IMR-90 (cell line): ENCODE measurements at regions not wholly inside any gene's neighbourhood (a gene's known extent, or its start where the extent isn't known, plus 50 kb on each side); places are given as distances from the start of the nearest gene placed in this dataset.

Experiments used
- ATAC-seq: fragments of 200-7000 bp; cut with Tn5 transposase; 2 replicates; pipeline ENCODE4 v1.9.1; 2020; ENCODE audit warnings: low read depth, mild to moderate bottlenecking, moderate library complexity
- BruUV-seq: library from RNA; stranded (reverse); fragments of 400-500 nt; replicated peaks from 2 replicates; lab custom pipeline; 2021; lab: Mats Ljungman, UMichigan
- CTCF ChIA-PET: fragments of 300-600 bp; formaldehyde crosslinking; extraction: SDS; loops from one replicate; lab custom pipeline; 2021; ENCODE audit warnings: antibody characterized with exemption; lab: Yijun Ruan, JAX
- POLR2A ChIA-PET: fragments of 300-600 bp; sonication (Branson Sonifier 250); formaldehyde crosslinking; loops from one replicate; lab custom pipeline; 2022; ENCODE audit warnings: antibody characterized with exemption; ENCODE audit not compliant: unreplicated experiment; lab: Charles Lee
- DNase-seq: peaks from one replicate; pipeline ENCODE4 v3.0.0; 2013
- H2AFZ ChIP-seq: replicated peaks from 2 replicates; pipeline ENCODE3; 2013; ENCODE audit warnings: low read length, mild to moderate bottlenecking; ENCODE audit not compliant: poor library complexity
- H2AK5ac ChIP-seq: 2 replicates; pipeline ENCODE4 v1.6.1; 2013; ENCODE audit warnings: low read depth, low read length, inconsistent platforms
- H2AK9ac ChIP-seq: replicated peaks from 2 replicates; pipeline ENCODE3; 2013; ENCODE audit warnings: mild to moderate bottlenecking, low read depth, low read length, moderate library complexity; ENCODE audit not compliant: poor library complexity
- H2BK120ac ChIP-seq: 2 replicates; pipeline ENCODE4 v1.6.1; 2013; ENCODE audit warnings: low read depth, low read length, inconsistent platforms
- H2BK15ac ChIP-seq: 3 replicates; pipeline ENCODE4 v1.6.1; 2013; ENCODE audit warnings: low read depth, low read length, inconsistent platforms
- H2BK20ac ChIP-seq: 2 replicates; pipeline ENCODE4 v1.6.1; 2013; ENCODE audit warnings: low read depth, mild to moderate bottlenecking, inconsistent platforms, low read length, moderate library complexity
- H2BK5ac ChIP-seq: 2 replicates; pipeline ENCODE4 v1.6.1; 2013; ENCODE audit warnings: mild to moderate bottlenecking, low read depth, low read length, inconsistent platforms; ENCODE audit not compliant: poor library complexity, severe bottlenecking
- H3K14ac ChIP-seq: replicated peaks from 2 replicates; pipeline ENCODE4 v1.6.1; 2013; ENCODE audit warnings: low read depth, low read length, inconsistent platforms
- H3K18ac ChIP-seq: 2 replicates; pipeline ENCODE4 v1.6.1; 2013; ENCODE audit warnings: low read depth, low read length, control low read depth
- H3K23ac ChIP-seq: 2 replicates; pipeline ENCODE4 v1.6.1; 2013; ENCODE audit warnings: low read depth, low read length, inconsistent platforms
- H3K27ac ChIP-seq: 2 replicates; pipeline ENCODE4 v1.5.1; 2013; ENCODE audit warnings: mild to moderate bottlenecking, control low read depth, low read length; ENCODE audit not compliant: insufficient read depth
- H3K27me3 ChIP-seq: 2 replicates; pipeline ENCODE4 v1.6.1; 2013; ENCODE audit warnings: low read length; ENCODE audit not compliant: control insufficient read depth, insufficient read depth
- H3K36me3 ChIP-seq: 2 replicates; pipeline ENCODE4 v1.6.1; 2013; ENCODE audit warnings: low read length, mixed read lengths; ENCODE audit not compliant: control insufficient read depth, insufficient read depth
- H3K4ac ChIP-seq: 2 replicates; pipeline ENCODE4 v1.6.1; 2013; ENCODE audit warnings: low read depth, low read length, inconsistent platforms
- H3K4me1 ChIP-seq: 2 replicates; pipeline ENCODE4 v1.6.1; 2013; ENCODE audit warnings: low read length, mixed read lengths; ENCODE audit not compliant: control insufficient read depth, insufficient read depth
- H3K4me2 ChIP-seq: 2 replicates; pipeline ENCODE4 v1.6.1; 2013; ENCODE audit warnings: low read depth, mild to moderate bottlenecking, control low read depth, low read length, moderate library complexity
- H3K4me3 ChIP-seq: 2 replicates; pipeline ENCODE4 v1.5.1; 2013; ENCODE audit warnings: low read depth, mild to moderate bottlenecking, control low read depth, low read length, moderate library complexity; ENCODE audit not compliant: insufficient read depth
- H3K56ac ChIP-seq: 2 replicates; pipeline ENCODE4 v1.6.1; 2013; ENCODE audit warnings: low read length, inconsistent platforms; ENCODE audit not compliant: insufficient read depth; ENCODE audit errors: extremely low read depth
- H3K79me1 ChIP-seq, 2 experiments: 2 replicates each; pipeline ENCODE4 v1.6.1; 2013; ENCODE audit warnings: low read length in 2 of 2, inconsistent platforms in 1 of 2, low read depth in 1 of 2
- H3K9ac ChIP-seq: 2 replicates; pipeline ENCODE4 v1.6.1; 2013; ENCODE audit warnings: low read depth, low read length, control low read depth
- H3K9me1 ChIP-seq: 2 replicates; pipeline ENCODE4 v1.6.1; 2013; ENCODE audit warnings: low read length, inconsistent platforms; ENCODE audit not compliant: insufficient read depth
- H3K9me3 ChIP-seq: 2 replicates; pipeline ENCODE4 v1.6.1; 2013; ENCODE audit warnings: low read length; ENCODE audit not compliant: control insufficient read depth, insufficient read depth
- H4K20me1 ChIP-seq: 2 replicates; pipeline ENCODE4 v1.6.1; 2013; ENCODE audit warnings: low read length, inconsistent platforms; ENCODE audit not compliant: insufficient read depth
- H4K5ac ChIP-seq: 2 replicates; pipeline ENCODE4 v1.6.1; 2013; ENCODE audit warnings: mild to moderate bottlenecking, low read depth, low read length, control low read depth
- H4K8ac ChIP-seq, 2 experiments: 2 replicates each; pipeline ENCODE4 v1.6.1; 2013; ENCODE audit warnings: low read depth in 2 of 2, low read length in 2 of 2, control low read depth in 1 of 2, inconsistent platforms in 1 of 2
- H4K91ac ChIP-seq: 2 replicates; pipeline ENCODE4 v1.6.1; 2013; ENCODE audit warnings: low read depth, low read length, inconsistent platforms; ENCODE audit not compliant: insufficient read depth
- BHLHE40 ChIP-seq: fragments of 150-350 bp; IDR thresholded peaks from 2 replicates; pipeline ENCODE4 v1.6.1; 2016; ENCODE audit warnings: mild to moderate bottlenecking, low read depth, low read length
- CEBPB ChIP-seq: IDR thresholded peaks from 2 replicates; pipeline ENCODE4 v1.6.1; 2012; ENCODE audit warnings: low read depth, low read length, improper control_type of control experiment
- MAFK ChIP-seq: IDR thresholded peaks from 2 replicates; pipeline ENCODE4 v1.6.1; 2012; ENCODE audit warnings: low read depth, low read length, improper control_type of control experiment
- MAZ ChIP-seq: IDR thresholded peaks from 2 replicates; pipeline ENCODE4 v1.6.1; 2012; ENCODE audit warnings: low read depth, mild to moderate bottlenecking, low read length, improper control_type of control experiment, moderate library complexity, borderline replicate concordance
- MXI1 ChIP-seq: IDR thresholded peaks from 2 replicates; pipeline ENCODE4 v1.6.1; 2012; ENCODE audit warnings: low read depth, mild to moderate bottlenecking, low read length, moderate library complexity, borderline replicate concordance
- NFE2L2 ChIP-seq: fragments of 150-350 bp; IDR thresholded peaks from 2 replicates; pipeline ENCODE4 v1.6.1; 2016; ENCODE audit warnings: low read depth, mild to moderate bottlenecking, low read length
- POLR2A ChIP-seq: IDR thresholded peaks from 2 replicates; pipeline ENCODE4 v1.6.1; 2012; ENCODE audit warnings: mild to moderate bottlenecking, low read depth, low read length
- RAD21 ChIP-seq: IDR thresholded peaks from 2 replicates; pipeline ENCODE4 v1.6.1; 2012; ENCODE audit warnings: low read length, improper control_type of control experiment
- RCOR1 ChIP-seq: IDR thresholded peaks from 2 replicates; pipeline ENCODE4 v1.6.1; 2012; ENCODE audit warnings: mild to moderate bottlenecking, low read length, improper control_type of control experiment; ENCODE audit not compliant: insufficient replicate concordance
- RFX5 ChIP-seq: IDR thresholded peaks from 2 replicates; pipeline ENCODE4 v1.8.0; 2012; ENCODE audit warnings: low read depth, mild to moderate bottlenecking, low read length, moderate library complexity
- SMC3 ChIP-seq: fragments of 150-350 bp; IDR thresholded peaks from 2 replicates; pipeline ENCODE4 v1.6.1; 2016; ENCODE audit warnings: low read depth, mild to moderate bottlenecking, antibody characterized with exemption, low read length, moderate library complexity
- WGBS, 2 experiments: methylation state at CpG; one replicate each; pipeline versions ENCODE4 v1.1.5 to v1.1.7; 2013; ENCODE audit warnings: missing lambda C conversion rate in 2 of 2; ENCODE audit not compliant: insufficient read length in 1 of 2; ENCODE audit errors: extremely low coverage in 2 of 2; 5-methylcytosine and 5-hydroxymethylcytosine counted together
- dilution Hi-C: fragments of 300-500 bp; cut with HindIII; formaldehyde crosslinking; loops from one replicate; pipeline ENCODE4 v1.14.3; 2018; ENCODE audit warnings: low sequenced_read_pairs; ENCODE audit not compliant: unreplicated experiment
- in situ Hi-C: fragments of 300-500 bp; cut with MboI; formaldehyde crosslinking; loops from 3 replicates; pipeline ENCODE4 v1.14.3; 2019; ENCODE audit warnings: low sequenced_read_pairs, inconsistent platforms, mixed read lengths
- intact Hi-C: fragments of 100-400 bp; cut with micrococcal nuclease; formaldehyde crosslinking; loops from 2 replicates; pipeline ENCODE4 v1.10.0; 2022
- TF ChIP-seq, protein P1 (sequence below): fragments of 150-350 bp; IDR thresholded peaks from 2 replicates; pipeline ENCODE4 v1.6.1; 2016; ENCODE audit warnings: low read depth, mild to moderate bottlenecking, low read length, moderate library complexity, borderline replicate concordance
- TF ChIP-seq, protein P2 (sequence below): conservative IDR thresholded peaks from 2 replicates; pipeline ENCODE4 v1.5.1; 2012; ENCODE audit warnings: mild to moderate bottlenecking, low read depth, low read length, improper control_type of control experiment

DNA sequence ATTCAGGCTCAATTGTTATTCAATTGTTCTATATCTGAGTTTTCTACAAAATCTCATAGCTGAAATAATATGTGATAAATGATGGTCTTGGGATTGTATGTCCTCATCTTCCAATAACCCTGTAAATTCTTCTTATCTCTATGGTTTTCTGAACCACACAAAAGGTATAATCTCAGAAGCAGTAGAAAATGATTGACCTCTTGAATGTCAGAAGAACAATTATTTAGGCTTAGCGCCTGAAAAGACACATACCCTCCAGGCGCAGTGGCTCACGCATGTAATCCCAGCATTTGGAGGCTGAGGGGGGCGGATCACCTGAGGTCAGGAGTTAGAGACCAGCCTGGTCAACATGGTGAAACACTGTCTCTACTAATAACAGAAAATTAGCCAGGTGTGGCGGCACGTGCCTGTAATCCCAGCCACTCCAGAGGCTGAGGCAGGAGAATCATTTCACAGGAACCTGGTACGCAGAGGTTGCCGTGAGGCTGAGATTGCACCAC lies 288.0 kb upstream of the TBC1D5 start:
- no peak overlapping the region for H2BK15ac ChIP-seq
- POLR2A ChIA-PET, result no interaction called here
- H2AK9ac ChIP-seq, result no peak overlapping the region
- no peaks in the 10 kb centered on the region for H3K9me1 ChIP-seq
- H4K8ac ChIP-seq, result no peak overlapping the region
- H3K27me3 ChIP-seq, result no peaks in the 10 kb centered on the region
- CTCF ChIA-PET, result interaction anchor here (0.6 kb wide), 1 partner anchor 29 kb away, joined by 3 read pairs; no protein-coding TSS in a partner anchor
- H3K27ac ChIP-seq, result no peak overlapping the region
- no peak overlapping the region for H2BK5ac ChIP-seq
- no peaks in the 10 kb centered on the region for H4K20me1 ChIP-seq
- H3K18ac ChIP-seq, result no peak overlapping the region
- H3K4ac ChIP-seq, result no peak overlapping the region
- no peak for ATAC-seq
- 100% methylated on average over 1 of the region's 8 CpGs; no CpG with 5 or more reads in 1 of the 2 experiments for WGBS, 2 experiments
- H3K9me3 ChIP-seq, result no peaks in the 10 kb centered on the region
- H2AK5ac ChIP-seq, result no peak overlapping the region
- H3K9ac ChIP-seq, result no peak overlapping the region
- dilution Hi-C loops, result no loop called here
- no peak overlapping the region for H2AFZ ChIP-seq
- H2BK20ac ChIP-seq, result no peak overlapping the region
- no peaks in the 10 kb centered on the region for H3K79me1 ChIP-seq
- no peak overlapping the region for H3K56ac ChIP-seq
- TF ChIP-seq MXI1 (no peak), BHLHE40 (no peak), MAZ (no peak), SMC3 (no peak), MAFK (no peak), RAD21 (no peak), POLR2A (no peak), RFX5 (no peak), NFE2L2 (no peak), RCOR1 (no peak), CEBPB (no peak)
- TF ChIP-seq, protein P1, sequence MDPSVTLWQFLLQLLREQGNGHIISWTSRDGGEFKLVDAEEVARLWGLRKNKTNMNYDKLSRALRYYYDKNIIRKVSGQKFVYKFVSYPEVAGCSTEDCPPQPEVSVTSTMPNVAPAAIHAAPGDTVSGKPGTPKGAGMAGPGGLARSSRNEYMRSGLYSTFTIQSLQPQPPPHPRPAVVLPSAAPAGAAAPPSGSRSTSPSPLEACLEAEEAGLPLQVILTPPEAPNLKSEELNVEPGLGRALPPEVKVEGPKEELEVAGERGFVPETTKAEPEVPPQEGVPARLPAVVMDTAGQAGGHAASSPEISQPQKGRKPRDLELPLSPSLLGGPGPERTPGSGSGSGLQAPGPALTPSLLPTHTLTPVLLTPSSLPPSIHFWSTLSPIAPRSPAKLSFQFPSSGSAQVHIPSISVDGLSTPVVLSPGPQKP, result no peak
- TF ChIP-seq, protein P2, sequence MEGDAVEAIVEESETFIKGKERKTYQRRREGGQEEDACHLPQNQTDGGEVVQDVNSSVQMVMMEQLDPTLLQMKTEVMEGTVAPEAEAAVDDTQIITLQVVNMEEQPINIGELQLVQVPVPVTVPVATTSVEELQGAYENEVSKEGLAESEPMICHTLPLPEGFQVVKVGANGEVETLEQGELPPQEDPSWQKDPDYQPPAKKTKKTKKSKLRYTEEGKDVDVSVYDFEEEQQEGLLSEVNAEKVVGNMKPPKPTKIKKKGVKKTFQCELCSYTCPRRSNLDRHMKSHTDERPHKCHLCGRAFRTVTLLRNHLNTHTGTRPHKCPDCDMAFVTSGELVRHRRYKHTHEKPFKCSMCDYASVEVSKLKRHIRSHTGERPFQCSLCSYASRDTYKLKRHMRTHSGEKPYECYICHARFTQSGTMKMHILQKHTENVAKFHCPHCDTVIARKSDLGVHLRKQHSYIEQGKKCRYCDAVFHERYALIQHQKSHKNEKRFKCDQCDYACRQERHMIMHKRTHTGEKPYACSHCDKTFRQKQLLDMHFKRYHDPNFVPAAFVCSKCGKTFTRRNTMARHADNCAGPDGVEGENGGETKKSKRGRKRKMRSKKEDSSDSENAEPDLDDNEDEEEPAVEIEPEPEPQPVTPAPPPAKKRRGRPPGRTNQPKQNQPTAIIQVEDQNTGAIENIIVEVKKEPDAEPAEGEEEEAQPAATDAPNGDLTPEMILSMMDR, result no peak
- H3K14ac ChIP-seq, result no peak overlapping the region
- intact Hi-C loops, result no loop called here
- H4K5ac ChIP-seq, result no peak overlapping the region
- H4K91ac ChIP-seq, result no peak overlapping the region
- no peak overlapping the region for H2BK120ac ChIP-seq
- H3K4me2 ChIP-seq, result no peak overlapping the region
- H3K36me3 ChIP-seq, result no peaks in the 10 kb centered on the region
- H3K23ac ChIP-seq, result no peak overlapping the region
- H3K4me1 ChIP-seq, result no peaks in the 10 kb centered on the region
- no peak for DNase-seq
- BruUV-seq, result no TSS peak
- no peak overlapping the region for H3K4me3 ChIP-seq
- in situ Hi-C loops, result no loop called here
